OCI-LY7 (cell line): ENCODE measurements at regions not wholly inside any gene's neighbourhood (a gene's known extent, or its start where the extent isn't known, plus 50 kb on each side); places are given as distances from the start of the nearest gene placed in this dataset.
"Not testable (repeated sequence)": the region's sequence is repeated elsewhere in the genome, so short reads cannot be mapped to it uniquely, and the experiment has no call there.

Source experiments
- BruUV-seq: library from RNA; stranded (reverse); fragments of 400-500 nt; replicated peaks from 2 replicates; lab custom pipeline; 2021; lab: Mats Ljungman, UMichigan
- CTCF ChIA-PET: fragments of 300-600 bp; sonication (Branson Sonifier 250); formaldehyde crosslinking; loops from one replicate; lab custom pipeline; 2022; ENCODE audit warnings: antibody characterized with exemption; ENCODE audit not compliant: unreplicated experiment; lab: Charles Lee
- POLR2A ChIA-PET: fragments of 300-600 bp; sonication (Branson Sonifier 250); formaldehyde crosslinking; loops from one replicate; lab custom pipeline; 2022; ENCODE audit warnings: antibody characterized with exemption; lab: Charles Lee
- DNase-seq: peaks from one replicate; pipeline ENCODE4 v3.0.0-alpha.2; 2015; ENCODE audit warnings: low spot score
- H2AFZ ChIP-seq: fragments of 200-600 bp; sonication (generic), shearing (Covaris generic); 2 replicates; pipeline ENCODE4 v1.6.1; 2014; ENCODE audit warnings: mild to moderate bottlenecking, antibody characterized with exemption, low read length, moderate library complexity
- H3K27ac ChIP-seq: fragments of 200-600 bp; sonication (generic); 2 replicates; pipeline ENCODE4 v1.5.1; 2014; ENCODE audit warnings: mixed run types, low read depth, mild to moderate bottlenecking, moderate library complexity, low read length, inconsistent platforms; ENCODE audit not compliant: poor library complexity, severe bottlenecking
- H3K36me3 ChIP-seq: fragments of 200-600 bp; sonication (generic); 2 replicates; pipeline ENCODE4 v1.6.1; 2014; ENCODE audit warnings: mild to moderate bottlenecking, antibody characterized with exemption, low read length, moderate library complexity, mixed read lengths; ENCODE audit not compliant: insufficient read depth
- H3K4me1 ChIP-seq: fragments of 200-600 bp; sonication (generic); 2 replicates; pipeline ENCODE4 v1.5.1; 2014; ENCODE audit warnings: mild to moderate bottlenecking, low read length; ENCODE audit not compliant: insufficient read depth, poor library complexity, severe bottlenecking
- H3K4me2 ChIP-seq: fragments of 200-600 bp; sonication (generic); 2 replicates; pipeline ENCODE4 v1.6.1; 2014; ENCODE audit warnings: mild to moderate bottlenecking, low read length
- H3K4me3 ChIP-seq: fragments of 200-600 bp; sonication (generic); 2 replicates; pipeline ENCODE4 v1.5.1; 2014; ENCODE audit warnings: mild to moderate bottlenecking, low read depth, low read length; ENCODE audit not compliant: poor library complexity, severe bottlenecking
- H3K79me2 ChIP-seq: fragments of 200-600 bp; sonication (generic); 2 replicates; pipeline ENCODE4 v1.6.1; 2016; ENCODE audit warnings: low read depth, mild to moderate bottlenecking, low read length, moderate library complexity, mixed read lengths; ENCODE audit not compliant: insufficient read depth
- H3K9me2 ChIP-seq: fragments of 200-600 bp; sonication (generic); 2 replicates; pipeline ENCODE4 v1.6.1; 2016; ENCODE audit warnings: mild to moderate bottlenecking, low read length, mixed read lengths; ENCODE audit not compliant: insufficient read depth
- H3K9me3 ChIP-seq: fragments of 200-600 bp; sonication (generic); 2 replicates; pipeline ENCODE4 v1.6.1; 2014; ENCODE audit warnings: mild to moderate bottlenecking, mixed run types, low read length, mixed read lengths
- H4K20me1 ChIP-seq: fragments of 200-600 bp; sonication (generic); 2 replicates; pipeline ENCODE4 v1.6.1; 2014; ENCODE audit warnings: mild to moderate bottlenecking, antibody characterized with exemption, low read length, moderate library complexity, mixed read lengths; ENCODE audit not compliant: insufficient read depth
- intact Hi-C: fragments of 100-400 bp; cut with micrococcal nuclease; formaldehyde crosslinking; loops from one replicate; pipeline ENCODE4 v1.10.0; 2022; ENCODE audit not compliant: unreplicated experiment

DNA sequence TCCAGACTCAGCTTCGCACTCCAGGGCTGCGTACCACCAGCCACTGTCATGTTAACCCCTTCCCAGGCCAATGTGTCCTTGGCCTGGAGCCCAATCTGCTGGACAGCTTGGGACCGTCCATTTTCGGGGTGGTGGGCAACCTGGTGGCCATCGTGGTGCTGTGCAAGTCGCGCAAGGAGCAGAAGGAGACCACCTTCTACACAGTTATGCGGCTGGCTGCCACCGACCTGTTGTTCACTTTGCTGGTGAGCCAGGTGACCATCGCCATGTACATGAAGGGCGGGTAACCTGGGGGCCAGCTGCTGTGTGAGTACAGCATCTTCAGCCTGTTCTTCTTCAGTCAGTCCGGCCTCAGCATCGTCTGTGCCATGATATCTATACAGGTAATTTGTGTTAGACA is 90.3 kb upstream of the ZNG1F start:
- H3K36me3 ChIP-seq, H3K4me3 ChIP-seq, CTCF ChIA-PET, BruUV-seq, H2AFZ ChIP-seq, H4K20me1 ChIP-seq, H3K9me3 ChIP-seq, H3K9me2 ChIP-seq, H3K4me2 ChIP-seq, H3K27ac ChIP-seq, H3K4me1 ChIP-seq, intact Hi-C loops, DNase-seq, H3K79me2 ChIP-seq, POLR2A ChIA-PET: not testable (repeated sequence)

DNA sequence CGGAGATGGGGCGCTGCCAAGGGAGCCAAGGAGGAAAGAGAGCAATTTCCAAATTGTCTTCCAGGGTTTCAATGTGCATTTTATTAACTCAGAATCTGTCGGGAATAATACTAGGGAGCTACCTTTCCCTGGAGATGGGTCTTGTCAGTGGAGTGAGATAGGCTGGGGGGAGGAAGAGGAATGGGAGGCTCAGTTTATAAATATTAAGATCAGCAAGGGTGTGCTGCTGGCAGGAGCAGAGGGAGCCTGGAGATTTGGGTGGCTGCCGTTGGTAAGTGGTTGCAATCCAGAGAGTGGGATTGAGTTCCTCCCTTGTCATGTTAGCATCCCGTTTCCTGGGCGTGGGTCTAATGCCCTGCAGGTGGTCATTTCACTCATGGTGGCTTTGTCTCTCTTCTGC is 89.9 kb upstream of the ZNG1F start:
- H3K9me3 ChIP-seq, H4K20me1 ChIP-seq, H2AFZ ChIP-seq, H3K36me3 ChIP-seq, POLR2A ChIA-PET, H3K9me2 ChIP-seq, H3K4me2 ChIP-seq, H3K79me2 ChIP-seq, intact Hi-C loops, BruUV-seq, DNase-seq, H3K4me1 ChIP-seq, H3K4me3 ChIP-seq, CTCF ChIA-PET, H3K27ac ChIP-seq: not testable (repeated sequence)

DNA sequence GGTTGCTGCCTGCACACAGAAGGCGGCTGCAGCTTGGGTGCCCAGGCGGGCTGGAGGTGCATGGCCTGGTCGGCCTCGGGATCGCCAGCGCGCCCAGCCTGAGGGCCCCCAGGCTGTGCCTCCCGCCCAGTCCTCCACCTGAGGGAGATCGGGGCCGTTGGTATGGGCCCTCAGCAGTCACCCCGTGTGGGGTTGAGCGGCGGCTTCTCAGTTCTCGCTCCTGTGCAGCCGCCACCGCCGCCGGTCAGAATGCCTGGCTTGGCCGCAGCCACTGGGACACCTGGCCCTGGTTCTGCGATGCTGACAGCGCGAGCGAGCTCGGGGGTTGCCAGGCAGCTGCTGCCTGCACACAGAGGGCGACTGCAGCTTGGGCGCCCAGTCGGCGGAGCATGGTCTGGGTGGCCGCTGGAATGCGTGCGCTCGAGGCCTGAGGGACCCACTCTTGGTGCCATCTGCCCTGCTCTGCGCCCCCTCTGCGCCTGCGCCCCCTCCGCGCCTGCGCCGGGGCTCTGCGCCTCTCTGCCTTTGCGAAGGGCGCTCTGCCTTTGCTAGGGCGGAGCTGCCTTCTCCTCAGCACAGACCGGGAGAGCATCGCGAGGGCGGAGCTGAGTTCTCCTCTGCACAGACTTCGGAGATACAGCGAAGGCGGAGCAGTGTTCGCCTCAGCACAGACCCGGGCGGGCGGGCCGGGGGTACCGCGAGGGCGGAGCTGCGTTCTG is 84.6 kb upstream of the ZNG1F start:
- CTCF ChIA-PET, BruUV-seq, H2AFZ ChIP-seq, H4K20me1 ChIP-seq, H3K4me1 ChIP-seq, POLR2A ChIA-PET, intact Hi-C loops, H3K27ac ChIP-seq, H3K9me2 ChIP-seq, H3K4me3 ChIP-seq, H3K4me2 ChIP-seq, H3K36me3 ChIP-seq, H3K9me3 ChIP-seq, H3K79me2 ChIP-seq: not testable (repeated sequence)
- DNase-seq = peak; percentile 22

DNA sequence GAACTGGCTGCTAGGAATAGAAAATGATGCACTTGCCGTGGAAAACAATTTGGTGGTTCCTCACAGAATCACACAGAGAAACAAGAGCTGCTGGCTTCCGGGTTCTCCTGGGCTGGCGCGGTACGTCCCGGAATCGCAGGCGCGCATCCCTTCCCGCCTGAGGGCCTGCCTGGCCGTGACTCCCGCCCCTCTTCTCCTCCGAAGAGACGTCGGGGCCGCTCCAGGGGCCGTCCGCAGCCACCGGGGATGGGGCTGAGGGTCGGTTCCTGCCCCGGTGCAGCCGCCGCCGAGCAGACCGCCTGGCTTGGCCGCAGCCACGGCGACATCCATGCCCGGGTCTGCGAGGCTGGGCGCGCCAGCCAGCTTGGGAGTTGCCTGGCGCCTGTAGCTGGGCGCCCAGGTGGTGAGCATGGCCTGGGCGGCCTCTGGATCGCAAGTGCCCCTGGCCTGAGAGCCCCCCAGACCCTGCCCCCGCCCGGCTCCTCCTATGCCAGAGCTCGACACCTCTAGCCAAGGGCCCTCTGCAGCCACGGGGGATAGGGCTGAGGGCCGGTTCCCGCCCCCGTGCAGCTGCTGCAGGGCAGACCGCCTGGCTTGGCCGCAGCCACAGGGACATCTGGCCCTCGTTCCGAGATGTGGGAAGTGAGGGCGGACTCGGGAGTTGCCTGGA is 83.9 kb upstream of the ZNG1F start:
- BruUV-seq, H3K9me3 ChIP-seq, intact Hi-C loops, H3K4me1 ChIP-seq, H3K9me2 ChIP-seq, H4K20me1 ChIP-seq, CTCF ChIA-PET, H3K36me3 ChIP-seq, POLR2A ChIA-PET, H3K79me2 ChIP-seq, H2AFZ ChIP-seq: not testable (repeated sequence)
- Histone ChIP-seq H3K4me2 (peak overlapping the region; percentile 36; the same call in 1 of the 2 replicates), H3K4me3 (peak overlapping the region; percentile 51), H3K27ac (peak overlapping the region; percentile 25)
- peak; percentile 1 for DNase-seq

DNA sequence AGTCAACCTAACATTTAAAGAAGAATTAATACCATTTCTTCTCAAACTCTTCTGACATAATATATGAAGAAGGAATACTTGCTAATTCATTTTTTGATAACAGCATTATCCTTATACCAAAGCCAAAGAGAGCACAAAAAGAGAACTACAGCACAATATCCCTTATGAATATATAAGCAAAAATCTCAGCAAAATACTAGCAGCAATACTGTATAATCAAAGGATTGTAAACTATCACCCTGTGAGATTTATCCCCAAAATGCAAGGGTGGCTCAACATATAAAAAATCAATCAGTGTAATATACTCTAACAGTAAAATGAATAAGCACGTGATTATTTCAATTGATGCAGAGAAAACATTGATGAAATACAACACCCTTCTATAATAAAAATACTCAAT is 81.9 kb upstream of the ZNG1F start:
- POLR2A ChIA-PET, H3K9me3 ChIP-seq, intact Hi-C loops: not testable (repeated sequence)

DNA sequence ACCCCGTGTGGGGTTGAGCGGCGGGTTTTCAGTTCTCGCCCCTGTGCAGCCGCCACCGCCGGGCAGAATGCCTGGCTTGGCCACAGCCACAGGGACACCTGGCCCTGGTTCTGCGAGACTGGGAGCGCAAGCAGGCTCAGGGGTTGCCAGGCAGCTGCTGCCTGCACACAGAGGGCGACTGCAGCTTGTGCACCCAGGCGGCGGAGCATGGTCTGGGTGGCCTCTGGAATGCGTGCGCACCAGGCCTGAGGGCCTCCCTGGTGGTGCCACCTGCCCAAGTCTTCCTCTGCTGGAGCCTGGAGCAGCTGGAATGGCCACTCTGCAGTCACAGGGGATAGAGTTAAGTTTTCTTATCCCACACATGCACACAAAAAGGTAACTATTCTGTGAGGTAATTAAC is 80.4 kb upstream of the ZNG1F start:
- H3K9me3 ChIP-seq, H4K20me1 ChIP-seq, H3K4me3 ChIP-seq, H3K36me3 ChIP-seq, CTCF ChIA-PET, H3K4me1 ChIP-seq, POLR2A ChIA-PET, H3K4me2 ChIP-seq, H3K9me2 ChIP-seq, H3K27ac ChIP-seq, intact Hi-C loops, BruUV-seq, H2AFZ ChIP-seq, H3K79me2 ChIP-seq, DNase-seq: not testable (repeated sequence)

More for the DNA sequence above, 81.9 kb upstream of the ZNG1F start:
- H3K36me3 ChIP-seq, H3K4me2 ChIP-seq, H4K20me1 ChIP-seq, H2AFZ ChIP-seq, BruUV-seq, H3K4me3 ChIP-seq, H3K9me2 ChIP-seq, H3K79me2 ChIP-seq, H3K27ac ChIP-seq, DNase-seq, H3K4me1 ChIP-seq, CTCF ChIA-PET: not testable (repeated sequence)
